ENCODE measurements at regions not wholly inside any gene's neighbourhood (a gene's known extent, or its start where the extent isn't known, plus 50 kb on each side); places are given as distances from the start of the nearest gene placed in this dataset.

- Histone ChIP-seq H3K4me3 (ENCODE audit: low read depth, low read length) (no peak overlapping the region), H3K36me3 (ENCODE audit: insufficient read depth, low read length) (no peaks in the 10 kb centered on the region), H3K27ac (ENCODE audit: low read depth, low read length) (no peak overlapping the region), H3K79me2 (ENCODE audit: control insufficient read depth, insufficient read depth, low read length, unreplicated experiment) (no peaks in the 10 kb centered on the region), H2AFZ (ENCODE audit: low read length, unreplicated experiment) (no peak overlapping the region), H3K27me3 (ENCODE audit: insufficient read depth, low read length) (no peaks in the 10 kb centered on the region), H3K4me1 (ENCODE audit: control insufficient read depth, insufficient read depth, low read length, unreplicated experiment) (no peaks in the 10 kb centered on the region)
Measured at GRCh38 chr6:19538096-19538495, 299.1 kb upstream of the ID4 start.

- Histone ChIP-seq H3K4me1 (ENCODE audit: control insufficient read depth, insufficient read depth, low read length, unreplicated experiment) (no peaks in the 10 kb centered on the region), H3K79me2 (ENCODE audit: control insufficient read depth, insufficient read depth, low read length, unreplicated experiment) (no peaks in the 10 kb centered on the region)
Measured at GRCh38 chr6:19547507-19547906, 289.7 kb upstream of the ID4 start.

GRCh38 chr6:19549109-19549508 is 288.1 kb upstream of the ID4 start:
- no peaks in the 10 kb centered on the region for H3K79me2 ChIP-seq (ENCODE audit: control insufficient read depth, insufficient read depth, low read length, unreplicated experiment)

More at GRCh38 chr6:19547507-19547906, 289.7 kb upstream of the ID4 start:
- Histone ChIP-seq H3K27ac (ENCODE audit: low read depth, low read length) (no peak overlapping the region), H3K4me3 (ENCODE audit: low read depth, low read length) (no peak overlapping the region), H3K27me3 (ENCODE audit: insufficient read depth, low read length) (no peaks in the 10 kb centered on the region; the same call in 1 of the 2 replicates), H3K36me3 (ENCODE audit: insufficient read depth, low read length) (no peaks in the 10 kb centered on the region), H2AFZ (ENCODE audit: low read length, unreplicated experiment) (no peak overlapping the region)

GRCh38 chr6:19550380-19550779 is 286.8 kb upstream of the ID4 start:
- Histone ChIP-seq H2AFZ (ENCODE audit: low read length, unreplicated experiment) (no peak overlapping the region), H3K27ac (ENCODE audit: low read depth, low read length) (no peak overlapping the region), H3K36me3 (ENCODE audit: insufficient read depth, low read length) (no peaks in the 10 kb centered on the region), H3K4me3 (ENCODE audit: low read depth, low read length) (no peak overlapping the region), H3K27me3 (ENCODE audit: insufficient read depth, low read length) (no peaks in the 10 kb centered on the region; the same call in 1 of the 2 replicates), H3K4me1 (ENCODE audit: control insufficient read depth, insufficient read depth, low read length, unreplicated experiment) (no peaks in the 10 kb centered on the region), H3K79me2 (ENCODE audit: control insufficient read depth, insufficient read depth, low read length, unreplicated experiment) (no peaks in the 10 kb centered on the region)

More at GRCh38 chr6:19549109-19549508, 288.1 kb upstream of the ID4 start:
- Histone ChIP-seq H2AFZ (ENCODE audit: low read length, unreplicated experiment) (no peak overlapping the region), H3K27ac (ENCODE audit: low read depth, low read length) (no peak overlapping the region), H3K4me1 (ENCODE audit: control insufficient read depth, insufficient read depth, low read length, unreplicated experiment) (no peaks in the 10 kb centered on the region), H3K4me3 (ENCODE audit: low read depth, low read length) (no peak overlapping the region), H3K27me3 (ENCODE audit: insufficient read depth, low read length) (no peaks in the 10 kb centered on the region; the same call in 1 of the 2 replicates), H3K36me3 (ENCODE audit: insufficient read depth, low read length) (no peaks in the 10 kb centered on the region)

- Histone ChIP-seq H3K27me3 (ENCODE audit: insufficient read depth, low read length) (no peaks in the 10 kb centered on the region; the same call in 1 of the 2 replicates), H3K79me2 (ENCODE audit: control insufficient read depth, insufficient read depth, low read length, unreplicated experiment) (no peaks in the 10 kb centered on the region), H3K4me1 (ENCODE audit: control insufficient read depth, insufficient read depth, low read length, unreplicated experiment) (no peaks in the 10 kb centered on the region), H3K27ac (ENCODE audit: low read depth, low read length) (no peak overlapping the region), H2AFZ (ENCODE audit: low read length, unreplicated experiment) (no peak overlapping the region), H3K4me3 (ENCODE audit: low read depth, low read length) (no peak overlapping the region), H3K36me3 (ENCODE audit: insufficient read depth, low read length) (no peaks in the 10 kb centered on the region)
Measured at GRCh38 chr6:19551611-19552010, 285.6 kb upstream of the ID4 start.

GRCh38 chr6:19552076-19552475 is 285.1 kb upstream of the ID4 start:
- no peak overlapping the region for H3K4me3 ChIP-seq (ENCODE audit: low read depth, low read length)
- no peak overlapping the region for H2AFZ ChIP-seq (ENCODE audit: low read length, unreplicated experiment)
- H3K79me2 ChIP-seq (ENCODE audit: control insufficient read depth, insufficient read depth, low read length, unreplicated experiment), result no peaks in the 10 kb centered on the region
- H3K27me3 ChIP-seq (ENCODE audit: insufficient read depth, low read length), result no peaks in the 10 kb centered on the region; the same call in 1 of the 2 replicates
- no peak overlapping the region for H3K27ac ChIP-seq (ENCODE audit: low read depth, low read length)
- H3K4me1 ChIP-seq (ENCODE audit: control insufficient read depth, insufficient read depth, low read length, unreplicated experiment), result no peaks in the 10 kb centered on the region
- H3K36me3 ChIP-seq (ENCODE audit: insufficient read depth, low read length), result no peaks in the 10 kb centered on the region

GRCh38 chr6:19552588-19552987 is 284.6 kb upstream of the ID4 start:
- no peak overlapping the region for H3K4me3 ChIP-seq (ENCODE audit: low read depth, low read length)
- no peaks in the 10 kb centered on the region for H3K36me3 ChIP-seq (ENCODE audit: insufficient read depth, low read length)
- H3K27me3 ChIP-seq (ENCODE audit: insufficient read depth, low read length), result no peaks in the 10 kb centered on the region; the same call in 1 of the 2 replicates
- no peaks in the 10 kb centered on the region for H3K4me1 ChIP-seq (ENCODE audit: control insufficient read depth, insufficient read depth, low read length, unreplicated experiment)
- no peak overlapping the region for H2AFZ ChIP-seq (ENCODE audit: low read length, unreplicated experiment)
- no peaks in the 10 kb centered on the region for H3K79me2 ChIP-seq (ENCODE audit: control insufficient read depth, insufficient read depth, low read length, unreplicated experiment)
- H3K27ac ChIP-seq (ENCODE audit: low read depth, low read length), result no peak overlapping the region

GRCh38 chr6:19554356-19555225 is 282.6 kb upstream of the ID4 start:
- no peaks in the 10 kb centered on the region for H3K27me3 ChIP-seq (ENCODE audit: insufficient read depth, low read length)

GRCh38 chr6:19557191-19557590 is 280.0 kb upstream of the ID4 start:
- Histone ChIP-seq H3K36me3 (ENCODE audit: insufficient read depth, low read length) (no peaks in the 10 kb centered on the region), H3K4me3 (ENCODE audit: low read depth, low read length) (no peak overlapping the region), H3K4me1 (ENCODE audit: control insufficient read depth, insufficient read depth, low read length, unreplicated experiment) (no peaks in the 10 kb centered on the region), H3K79me2 (ENCODE audit: control insufficient read depth, insufficient read depth, low read length, unreplicated experiment) (no peaks in the 10 kb centered on the region), H3K27me3 (ENCODE audit: insufficient read depth, low read length) (no peaks in the 10 kb centered on the region), H3K27ac (ENCODE audit: low read depth, low read length) (no peak overlapping the region), H2AFZ (ENCODE audit: low read length, unreplicated experiment) (no peak overlapping the region)

More at GRCh38 chr6:19554356-19555225, 282.6 kb upstream of the ID4 start:
- H3K36me3 ChIP-seq (ENCODE audit: insufficient read depth, low read length), result no peaks in the 10 kb centered on the region
- H3K4me3 ChIP-seq (ENCODE audit: low read depth, low read length), result no peak overlapping the region
- no peak overlapping the region for H3K27ac ChIP-seq (ENCODE audit: low read depth, low read length)
- H2AFZ ChIP-seq (ENCODE audit: low read length, unreplicated experiment), result no peak overlapping the region
- H3K79me2 ChIP-seq (ENCODE audit: control insufficient read depth, insufficient read depth, low read length, unreplicated experiment), result no peaks in the 10 kb centered on the region
- H3K4me1 ChIP-seq (ENCODE audit: control insufficient read depth, insufficient read depth, low read length, unreplicated experiment), result no peaks in the 10 kb centered on the region

- no peak overlapping the region for H3K27ac ChIP-seq (ENCODE audit: low read depth, low read length)
- no peaks in the 10 kb centered on the region for H3K4me1 ChIP-seq (ENCODE audit: control insufficient read depth, insufficient read depth, low read length, unreplicated experiment)
- no peak overlapping the region for H2AFZ ChIP-seq (ENCODE audit: low read length, unreplicated experiment)
- no peak overlapping the region for H3K4me3 ChIP-seq (ENCODE audit: low read depth, low read length)
- no peaks in the 10 kb centered on the region for H3K79me2 ChIP-seq (ENCODE audit: control insufficient read depth, insufficient read depth, low read length, unreplicated experiment)
- no peaks in the 10 kb centered on the region for H3K36me3 ChIP-seq (ENCODE audit: insufficient read depth, low read length)
- H3K27me3 ChIP-seq (ENCODE audit: insufficient read depth, low read length), result no peaks in the 10 kb centered on the region
Measured at GRCh38 chr6:19558201-19558600, 279.0 kb upstream of the ID4 start.

- Histone ChIP-seq H3K27ac (ENCODE audit: low read depth, low read length) (no peak overlapping the region), H3K27me3 (ENCODE audit: insufficient read depth, low read length) (no peaks in the 10 kb centered on the region), H3K4me1 (ENCODE audit: control insufficient read depth, insufficient read depth, low read length, unreplicated experiment) (no peaks in the 10 kb centered on the region), H2AFZ (ENCODE audit: low read length, unreplicated experiment) (no peak overlapping the region), H3K79me2 (ENCODE audit: control insufficient read depth, insufficient read depth, low read length, unreplicated experiment) (no peaks in the 10 kb centered on the region), H3K36me3 (ENCODE audit: insufficient read depth, low read length) (no peaks in the 10 kb centered on the region), H3K4me3 (ENCODE audit: low read depth, low read length) (no peak overlapping the region)
Measured at GRCh38 chr6:19558934-19559333, 278.2 kb upstream of the ID4 start.
